Bronchial epithelial cell (primary cell): ENCODE measurements at regions not wholly inside any gene's neighbourhood (a gene's known extent, or its start where the extent isn't known, plus 50 kb on each side); places are given as distances from the start of the nearest gene placed in this dataset.

Experiments
- DNase-seq: peaks from one replicate; pipeline ENCODE4 v3.0.0-alpha.2; 2010; ENCODE audit warnings: low read depth
- FAIRE-seq: peaks from 2 replicates; lab custom pipeline; 2011; peaks lifted over from hg19 to GRCh38; lab: Jason Lieb, UNC
- H3K27me3 ChIP-seq: 2 replicates; pipeline ENCODE4 v1.5.1; 2011; ENCODE audit warnings: low read length; ENCODE audit not compliant: control insufficient read depth, insufficient read depth
- H3K36me3 ChIP-seq: 2 replicates; pipeline ENCODE4 v1.5.1; 2011; ENCODE audit warnings: low read length; ENCODE audit not compliant: control insufficient read depth, insufficient read depth
- H3K4me3 ChIP-seq: 2 replicates; pipeline ENCODE4 v1.5.1; 2011; ENCODE audit warnings: mild to moderate bottlenecking, low read depth, low read length, control low read depth
- TF ChIP-seq, protein P1 (sequence below): IDR thresholded peaks from 2 replicates; pipeline ENCODE4 v1.5.1; 2011; ENCODE audit warnings: mild to moderate bottlenecking, moderate library complexity, low read length, control low read depth, inconsistent platforms; ENCODE audit not compliant: insufficient read depth, severe bottlenecking

- H3K36me3 ChIP-seq = no peaks in the 10 kb centered on the region
- H3K27me3 ChIP-seq = no peaks in the 10 kb centered on the region
- FAIRE-seq = no peak
- H3K4me3 ChIP-seq = no peak overlapping the region
- TF ChIP-seq, protein P1, sequence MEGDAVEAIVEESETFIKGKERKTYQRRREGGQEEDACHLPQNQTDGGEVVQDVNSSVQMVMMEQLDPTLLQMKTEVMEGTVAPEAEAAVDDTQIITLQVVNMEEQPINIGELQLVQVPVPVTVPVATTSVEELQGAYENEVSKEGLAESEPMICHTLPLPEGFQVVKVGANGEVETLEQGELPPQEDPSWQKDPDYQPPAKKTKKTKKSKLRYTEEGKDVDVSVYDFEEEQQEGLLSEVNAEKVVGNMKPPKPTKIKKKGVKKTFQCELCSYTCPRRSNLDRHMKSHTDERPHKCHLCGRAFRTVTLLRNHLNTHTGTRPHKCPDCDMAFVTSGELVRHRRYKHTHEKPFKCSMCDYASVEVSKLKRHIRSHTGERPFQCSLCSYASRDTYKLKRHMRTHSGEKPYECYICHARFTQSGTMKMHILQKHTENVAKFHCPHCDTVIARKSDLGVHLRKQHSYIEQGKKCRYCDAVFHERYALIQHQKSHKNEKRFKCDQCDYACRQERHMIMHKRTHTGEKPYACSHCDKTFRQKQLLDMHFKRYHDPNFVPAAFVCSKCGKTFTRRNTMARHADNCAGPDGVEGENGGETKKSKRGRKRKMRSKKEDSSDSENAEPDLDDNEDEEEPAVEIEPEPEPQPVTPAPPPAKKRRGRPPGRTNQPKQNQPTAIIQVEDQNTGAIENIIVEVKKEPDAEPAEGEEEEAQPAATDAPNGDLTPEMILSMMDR = no peak
- DNase-seq = no peak
These were observed 84.6 kb upstream of the SPAG17 start for GRCh38 chr1:118269598-118269997.

GRCh38 chr1:118266436-118266835 is 81.4 kb upstream of the SPAG17 start:
- Histone ChIP-seq H3K4me3 (no peak overlapping the region), H3K36me3 (no peaks in the 10 kb centered on the region), H3K27me3 (no peaks in the 10 kb centered on the region)
- DNase-seq (peak; percentile 72), FAIRE-seq (no peak)
- TF ChIP-seq, protein P1 = no peak

DNA sequence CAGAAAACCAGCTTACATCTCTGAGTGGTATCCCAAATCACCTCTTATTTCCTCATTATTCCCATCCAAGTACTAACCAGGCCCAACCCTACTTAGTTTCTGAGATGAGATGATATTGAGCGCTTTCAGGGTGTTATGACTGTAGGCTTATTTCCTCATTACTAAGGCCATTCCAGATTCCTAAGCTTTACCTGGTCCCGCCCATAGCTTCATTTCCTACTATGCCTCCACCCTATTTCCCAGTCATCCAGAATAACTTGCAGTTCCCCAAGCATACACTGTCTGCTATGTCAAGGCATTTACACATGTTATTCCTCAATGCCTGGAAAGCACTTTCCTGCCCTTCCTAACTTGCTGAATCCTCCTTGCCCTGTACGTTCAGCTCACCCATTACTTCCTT is 79.3 kb upstream of the SPAG17 start:
- Histone ChIP-seq H3K4me3 (no peak overlapping the region), H3K27me3 (no peaks in the 10 kb centered on the region), H3K36me3 (no peaks in the 10 kb centered on the region)
- TF ChIP-seq, protein P1 = no peak
- FAIRE-seq (no peak), DNase-seq (peak; percentile 41)

DNA sequence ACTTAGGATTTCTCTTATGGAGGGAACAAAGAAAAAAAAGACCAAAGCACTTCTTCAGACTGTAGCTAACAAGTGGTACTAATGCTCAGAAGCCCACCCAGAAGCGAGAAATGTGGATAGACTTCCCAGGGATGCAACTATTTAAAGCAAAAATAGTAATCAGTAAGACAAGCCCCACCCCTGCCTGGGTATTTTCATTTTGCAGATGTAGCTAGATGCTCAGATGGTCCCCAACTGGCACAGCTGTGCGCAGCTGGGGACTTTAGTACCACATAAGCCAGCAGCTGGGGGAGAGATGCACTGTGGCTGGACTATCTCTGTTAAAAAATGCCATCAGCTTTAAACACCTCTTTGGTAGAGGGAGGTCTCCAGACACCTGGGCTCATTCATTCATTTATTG is 77.8 kb upstream of the SPAG17 start:
- Histone ChIP-seq H3K27me3 (no peaks in the 10 kb centered on the region), H3K4me3 (no peak overlapping the region), H3K36me3 (no peaks in the 10 kb centered on the region)
- DNase-seq (no peak), FAIRE-seq (no peak)
- TF ChIP-seq, protein P1 = no peak

DNA sequence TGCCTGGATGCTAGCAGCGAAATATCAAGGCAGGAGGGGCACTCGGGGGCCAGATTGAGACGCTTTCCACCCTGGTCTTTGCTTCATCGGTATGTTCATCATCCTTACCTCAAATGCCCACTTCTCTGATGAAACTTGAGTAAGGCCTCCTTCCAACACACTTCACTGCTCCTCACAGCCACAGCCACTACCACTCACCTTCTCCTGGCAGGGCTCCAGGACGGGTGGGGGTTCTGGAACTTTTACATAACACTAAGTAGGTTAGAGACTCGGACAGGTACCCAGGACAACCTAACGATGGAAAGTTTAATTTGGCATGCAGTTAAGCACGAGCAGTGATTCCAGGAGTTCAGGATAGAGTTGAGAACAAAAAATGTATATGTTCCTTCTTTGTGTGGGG is 73.9 kb upstream of the SPAG17 start:
- TF ChIP-seq, protein P1 = no peak
- DNase-seq (no peak), FAIRE-seq (no peak)
- no peaks in the 10 kb centered on the region for H3K36me3 ChIP-seq
- no peak overlapping the region for H3K4me3 ChIP-seq
- no peaks in the 10 kb centered on the region for H3K27me3 ChIP-seq

GRCh38 chr1:118257946-118258345 is 72.9 kb upstream of the SPAG17 start:
- no peak overlapping the region for H3K4me3 ChIP-seq
- TF ChIP-seq, protein P1 = no peak
- H3K27me3 ChIP-seq = no peaks in the 10 kb centered on the region
- FAIRE-seq = no peak
- no peaks in the 10 kb centered on the region for H3K36me3 ChIP-seq
- no peak for DNase-seq
